Stimulated activated CD8-positive, alpha-beta memory T cell treated with anti-CD3 and anti-CD28 coated beads, Interleukin-12 subunit alpha, Interleukin-12 subunit beta, amount 100 ng/mL, for 1 hour (primary cell): ENCODE measurements at regions not wholly inside any gene's neighbourhood (a gene's known extent, or its start where the extent isn't known, plus 50 kb on each side); places are given as distances from the start of the nearest gene placed in this dataset.
"Not testable (repeated sequence)": the region's sequence is repeated elsewhere in the genome, so short reads cannot be mapped to it uniquely, and the experiment has no call there.

Experiments
- DNase-seq: peaks from one replicate; pipeline ENCODE4 v3.0.0-alpha.2; 2020; ENCODE audit warnings: low read depth

DNA sequence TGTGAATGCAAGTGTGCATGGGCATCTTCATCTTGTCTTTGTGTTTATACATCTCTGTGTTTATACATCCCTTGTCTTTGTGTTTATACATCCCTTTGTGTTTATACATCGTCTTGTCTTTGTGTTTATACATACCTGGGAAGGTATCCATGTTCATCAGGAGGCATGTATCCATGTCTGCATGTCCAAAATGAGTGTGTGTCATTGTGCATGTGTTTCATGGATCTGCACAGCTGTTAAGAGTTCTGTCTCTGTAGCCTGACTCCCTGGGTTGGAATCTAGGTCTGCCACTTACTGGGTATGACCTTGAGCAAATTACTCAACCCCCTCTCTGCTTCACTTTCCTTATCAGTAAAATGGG, 50.1 kb upstream of the SIRPA start:
- DNase-seq = no peak

DNA sequence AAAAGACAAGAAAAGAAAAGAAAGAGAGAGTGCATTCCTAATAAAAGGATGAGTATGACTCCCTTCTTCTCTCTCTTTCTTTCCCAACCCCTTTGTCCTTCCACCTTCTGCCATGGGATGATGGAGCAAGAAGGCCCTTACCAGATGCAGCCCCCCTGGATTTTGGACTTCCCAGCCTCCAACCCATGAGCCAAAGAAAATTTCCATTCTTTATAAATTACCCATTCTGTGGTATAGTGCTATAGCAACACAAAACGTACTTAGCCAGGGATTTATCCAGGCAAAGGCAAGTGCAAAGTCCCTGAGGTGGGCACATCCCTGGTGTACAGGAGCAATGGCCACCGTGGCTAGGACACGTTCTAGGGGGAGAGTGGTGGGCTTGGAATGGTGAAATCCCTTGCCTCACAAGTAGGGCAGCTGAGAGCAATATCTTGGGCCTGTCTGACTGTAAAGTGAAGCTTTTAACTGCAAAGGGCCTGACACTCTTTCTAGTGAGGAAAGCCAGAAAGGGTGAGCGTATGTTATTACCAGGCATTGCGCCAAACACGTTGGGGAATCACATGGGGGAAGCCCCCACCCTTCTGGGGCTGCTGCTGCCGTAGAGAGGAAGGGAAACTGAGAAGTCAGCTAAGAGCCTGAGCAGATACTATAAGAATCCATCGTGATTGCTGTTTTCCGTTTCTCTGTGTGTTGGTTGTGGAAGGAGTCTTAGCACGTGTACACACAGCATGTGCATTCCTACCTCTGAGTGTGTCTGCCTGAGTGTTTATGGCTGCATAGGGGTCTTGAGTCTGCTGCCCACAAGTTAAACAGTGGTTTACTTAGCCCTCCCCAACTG, 50.7 kb upstream of the SIRPA start:
- DNase-seq = no peak

DNA sequence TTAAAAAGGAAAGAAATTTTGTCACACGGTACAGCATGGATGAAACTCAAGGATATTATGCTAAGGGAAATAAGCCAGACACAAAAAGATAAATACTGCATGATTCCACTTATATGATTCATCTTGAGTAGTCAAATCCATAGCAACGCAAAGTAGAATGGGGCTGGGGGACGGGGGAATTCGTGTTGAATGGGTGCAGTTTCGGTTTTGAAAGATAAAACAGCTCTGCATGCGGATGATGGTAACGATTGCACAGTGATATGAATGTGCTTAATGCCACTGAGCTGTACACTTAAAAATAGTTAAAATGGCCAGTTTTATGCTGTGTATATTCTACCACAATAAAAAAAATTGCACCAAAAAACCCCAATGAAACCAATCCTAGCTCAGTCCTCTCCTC, 52.9 kb upstream of the SIRPA start:
- DNase-seq = no peak

DNA sequence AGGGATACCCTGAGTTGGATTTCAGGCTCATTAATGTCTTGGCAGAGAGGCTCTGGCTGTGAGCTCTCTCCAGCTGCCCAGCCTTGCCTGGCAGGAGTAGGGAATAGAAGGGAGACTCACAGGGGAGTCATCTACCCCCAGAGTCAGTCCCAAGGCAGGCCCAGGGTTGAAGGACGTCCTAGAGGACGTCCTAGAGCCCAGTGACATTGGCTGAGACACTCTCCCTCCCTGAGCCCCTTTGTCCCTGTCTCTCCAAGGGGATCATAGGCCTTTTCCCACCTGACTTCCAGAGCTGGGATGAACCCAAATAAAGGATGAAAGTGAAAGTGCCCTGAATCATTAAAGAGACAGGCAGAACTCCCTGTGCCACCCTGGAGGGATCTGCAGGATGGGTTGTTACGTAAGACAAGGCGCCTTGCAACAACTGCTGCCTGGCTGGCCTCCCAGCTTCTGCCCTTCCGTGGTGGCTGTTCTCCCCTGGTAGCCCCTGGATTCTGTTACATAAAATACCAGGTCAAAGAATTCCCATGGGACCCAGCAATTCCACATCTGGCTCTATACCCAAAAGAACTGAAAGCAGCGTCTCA, 53.6 kb upstream of the SIRPA start:
- DNase-seq = no peak

DNA sequence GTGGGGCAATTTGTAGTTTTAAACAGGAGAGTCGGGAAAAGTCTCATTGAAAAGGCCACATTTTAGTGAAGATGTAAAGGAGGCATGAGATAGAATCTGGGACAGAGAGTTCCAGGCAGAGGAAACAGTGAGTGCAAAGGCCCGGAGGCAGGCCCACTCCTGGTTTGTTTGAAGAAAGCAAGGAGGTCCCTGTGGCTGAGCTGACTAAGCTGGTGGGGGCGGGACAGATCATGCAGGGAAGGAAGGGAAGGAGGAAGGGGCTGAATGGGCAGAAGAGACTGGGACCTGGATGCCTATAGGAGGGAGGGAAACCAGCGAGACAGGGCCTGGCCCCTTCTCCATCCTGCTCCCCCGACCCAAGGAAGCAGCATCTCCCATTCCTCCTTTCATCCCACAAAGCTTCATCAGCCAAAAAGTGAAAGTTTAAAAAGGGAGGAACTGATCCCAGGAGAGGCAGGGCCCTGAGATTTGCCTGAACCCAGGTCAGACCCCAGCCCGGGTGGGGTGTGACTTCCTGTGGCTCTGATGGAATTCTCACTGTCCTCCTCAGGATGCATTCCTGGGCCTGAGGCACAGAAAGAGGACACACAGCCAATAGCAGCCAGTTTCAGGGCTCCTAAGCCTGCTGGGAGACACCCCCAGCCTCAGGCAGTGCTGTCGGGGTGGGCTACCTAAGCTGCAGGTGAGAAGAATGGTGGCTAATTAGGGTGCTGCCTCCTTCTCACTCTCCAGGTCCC, 54.2 kb upstream of the SIRPA start:
- DNase-seq = no peak

DNA sequence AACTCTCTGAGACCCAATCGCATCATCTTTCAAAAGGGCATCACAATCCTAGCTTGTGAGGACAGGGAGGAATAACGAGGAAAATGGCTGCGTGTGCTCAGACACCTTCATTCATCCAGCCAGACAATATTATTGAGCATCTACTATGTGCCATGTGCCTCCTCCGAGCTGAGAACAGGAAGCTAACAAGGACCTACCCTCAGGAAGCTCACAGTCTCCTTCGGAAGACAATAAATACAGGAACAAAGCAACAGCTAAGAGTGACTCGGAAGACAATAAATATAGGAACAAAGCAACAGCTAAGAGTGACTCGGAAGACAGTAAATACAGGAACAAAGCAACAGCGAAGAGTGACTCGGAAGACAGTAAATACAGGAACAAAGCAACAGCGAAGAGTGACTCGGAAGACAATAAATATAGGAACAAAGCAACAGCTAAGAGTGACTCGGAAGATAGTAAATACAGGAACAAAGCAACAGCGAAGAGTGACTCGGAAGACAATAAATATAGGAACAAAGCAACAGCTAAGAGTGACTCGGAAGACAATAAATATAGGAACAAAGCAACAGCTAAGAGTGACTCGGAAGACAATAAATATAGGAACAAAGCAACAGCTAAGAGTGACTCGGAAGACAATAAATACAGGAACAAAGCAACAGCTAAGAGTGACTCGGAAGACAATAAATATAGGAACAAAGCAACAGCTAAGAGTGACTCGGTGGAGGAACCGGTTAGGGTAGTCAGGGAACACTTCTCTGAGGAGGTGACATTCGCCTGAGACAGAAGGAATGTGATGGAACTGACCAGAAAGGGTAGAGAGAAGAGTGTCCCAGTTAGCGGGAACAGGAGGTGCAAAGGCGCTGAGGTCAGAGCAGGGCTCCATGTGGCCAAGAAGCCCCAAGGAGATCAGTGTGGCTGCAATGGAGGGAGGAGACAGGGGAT, 55.6 kb upstream of the SIRPA start:
- DNase-seq = not testable (repeated sequence)

DNA sequence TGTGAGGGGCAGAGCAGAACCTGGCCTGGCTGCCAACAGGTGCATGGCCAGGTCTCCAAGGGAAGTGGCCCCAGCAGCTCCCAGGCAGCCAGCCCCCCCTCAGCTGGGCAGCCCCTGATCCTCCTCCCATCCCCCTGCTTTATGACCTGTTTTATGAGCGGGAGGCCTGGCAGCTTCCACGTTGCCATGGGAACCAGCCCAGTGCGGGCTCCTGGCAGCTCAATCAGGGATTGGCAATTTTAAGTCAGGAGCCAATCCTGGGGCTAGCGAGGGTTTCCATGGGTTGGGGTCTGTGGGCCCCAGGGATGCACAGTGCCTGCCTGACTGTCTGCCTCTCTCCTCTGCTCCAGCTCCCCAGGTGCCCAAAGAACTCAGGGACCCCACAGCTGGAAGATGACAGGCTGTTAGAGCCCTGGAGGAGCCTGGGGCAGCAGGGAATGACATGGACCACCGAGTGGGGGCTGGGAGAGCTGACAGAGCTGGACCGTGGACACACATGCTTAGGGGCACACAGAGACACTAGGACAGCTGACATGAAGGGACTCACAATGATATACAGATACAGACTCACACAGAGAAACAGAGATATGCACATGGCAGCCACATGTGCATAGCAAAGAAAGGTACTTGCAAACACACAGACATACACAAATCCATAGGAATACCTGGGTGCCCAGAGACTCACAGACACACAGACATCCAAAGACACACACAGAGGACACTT, 56.5 kb upstream of the SIRPA start:
- no peak for DNase-seq

DNA sequence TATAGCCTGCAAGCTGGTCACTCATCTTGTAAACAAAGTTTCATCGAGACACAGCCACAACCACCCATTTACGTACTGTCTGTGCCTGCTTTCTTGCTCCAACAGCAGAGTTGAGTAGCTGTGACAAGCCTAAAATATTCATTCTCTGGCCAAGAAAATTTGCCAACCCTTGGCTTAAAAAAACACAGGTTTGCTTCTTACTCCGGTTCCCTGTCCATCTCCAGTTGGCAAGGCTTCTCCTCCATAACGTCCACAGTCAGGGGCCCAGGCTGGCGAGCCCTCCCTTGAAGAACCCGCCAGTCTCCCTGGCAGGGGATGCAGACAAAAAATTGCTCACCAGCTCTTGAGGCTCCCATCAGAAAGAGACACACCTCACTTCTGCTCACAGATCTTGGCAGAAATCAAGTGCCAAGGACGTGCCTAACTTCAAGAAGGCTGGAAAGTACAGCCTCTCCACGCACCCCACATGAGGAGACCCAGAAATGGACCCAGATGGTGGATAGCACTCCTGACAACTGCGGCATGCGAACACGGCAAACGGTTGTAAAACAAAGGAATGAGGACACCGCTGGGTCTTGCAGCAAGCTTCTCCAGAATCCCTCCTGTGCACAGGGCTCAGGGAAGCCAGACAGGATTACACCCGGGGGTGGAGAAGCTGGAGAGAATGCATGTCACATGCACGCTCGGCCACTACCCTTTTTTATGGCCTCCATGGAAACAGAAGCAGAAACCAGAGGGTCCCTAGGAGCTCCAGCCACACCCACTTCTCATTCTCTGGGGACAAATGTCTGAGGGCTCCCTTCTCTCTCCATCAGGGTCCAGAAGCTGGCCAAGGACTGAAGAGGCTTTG, 59.8 kb upstream of the SIRPA start:
- no peak for DNase-seq

DNA sequence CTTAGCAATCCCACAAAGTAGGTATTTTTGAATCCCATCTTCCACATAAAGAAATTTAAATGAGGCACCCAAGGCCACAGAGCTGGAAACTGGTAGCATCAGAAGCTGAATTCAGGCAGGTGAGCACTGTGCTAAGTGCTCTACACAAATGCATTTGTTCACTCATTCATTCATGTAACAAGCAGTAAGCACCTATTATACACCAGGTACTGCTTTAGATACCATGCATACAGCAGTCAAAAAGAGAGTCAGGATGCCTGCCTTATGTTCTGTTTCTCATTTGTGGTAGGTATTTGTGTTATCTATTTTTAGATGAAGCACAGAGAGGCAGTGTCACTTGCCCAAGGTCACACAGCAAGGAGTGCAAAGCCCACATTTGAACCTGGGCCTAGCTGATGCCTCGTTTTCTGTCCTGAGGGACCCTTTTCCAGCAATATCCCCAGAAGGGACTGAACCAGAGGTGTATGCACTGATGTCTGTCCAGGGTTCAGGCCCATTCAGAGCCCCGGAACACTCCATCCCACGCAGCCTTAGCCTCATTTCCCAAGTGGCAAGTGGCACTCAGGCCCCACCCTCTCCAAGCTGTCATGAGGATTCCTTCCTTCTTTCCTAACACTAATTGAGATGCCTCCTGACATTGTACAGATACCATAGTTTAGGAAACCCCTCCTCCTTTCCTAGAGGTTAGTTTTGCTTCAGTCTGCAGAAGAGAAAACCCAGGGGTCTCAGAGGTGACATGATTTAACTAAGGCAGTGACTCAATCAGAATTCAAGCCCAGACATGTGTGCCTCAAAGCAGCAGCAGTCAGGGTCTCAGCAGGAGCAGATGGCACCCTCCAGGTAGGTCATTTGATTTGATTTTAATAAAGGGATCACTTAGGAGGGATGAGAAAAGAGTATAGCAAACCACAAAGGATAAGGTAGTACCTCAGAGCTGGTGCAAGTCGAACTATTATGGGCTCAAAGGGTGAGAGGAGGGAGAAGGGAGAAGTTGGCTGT, 61.2 kb upstream of the SIRPA start:
- DNase-seq = no peak

DNA sequence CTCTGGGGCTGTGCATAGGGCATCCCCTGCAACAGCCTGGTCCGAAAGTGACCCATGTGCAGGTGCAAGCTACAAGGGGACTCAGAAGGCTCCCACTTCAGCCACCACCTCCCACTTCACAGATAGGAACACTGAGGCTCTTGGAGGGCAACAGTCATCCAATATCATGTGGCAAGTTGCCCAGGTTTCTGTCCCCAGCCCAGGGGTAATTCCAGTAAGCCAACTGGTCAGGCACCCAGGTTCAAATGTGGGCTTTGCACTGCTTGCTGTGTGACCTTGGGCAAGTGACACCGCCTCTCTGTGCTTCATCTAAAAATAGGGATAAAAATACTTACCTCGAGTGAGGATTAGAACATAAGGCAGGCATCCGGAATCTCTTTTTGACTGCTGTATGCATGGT, 62.0 kb upstream of the SIRPA start:
- no peak for DNase-seq

DNA sequence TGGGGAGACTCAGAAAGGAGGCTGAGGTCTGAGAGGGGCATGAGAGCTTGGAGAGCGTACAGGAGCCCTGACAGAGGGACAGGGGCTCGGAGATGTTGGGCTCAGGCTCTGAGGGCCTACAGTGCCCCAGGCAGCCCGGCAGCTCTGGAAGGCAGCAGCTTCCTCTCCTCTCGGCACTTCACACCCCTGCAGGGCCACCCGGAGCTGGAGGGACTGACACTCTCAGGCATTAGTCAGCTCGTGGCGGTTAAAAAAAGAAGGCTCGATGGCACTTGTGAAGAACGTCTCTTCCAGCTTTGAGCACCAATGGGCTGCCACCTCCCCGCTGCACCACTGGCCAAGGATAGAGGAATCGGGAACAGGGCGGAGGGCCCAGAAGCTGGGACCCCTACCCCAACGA, 62.6 kb upstream of the SIRPA start:
- DNase-seq = no peak

DNA sequence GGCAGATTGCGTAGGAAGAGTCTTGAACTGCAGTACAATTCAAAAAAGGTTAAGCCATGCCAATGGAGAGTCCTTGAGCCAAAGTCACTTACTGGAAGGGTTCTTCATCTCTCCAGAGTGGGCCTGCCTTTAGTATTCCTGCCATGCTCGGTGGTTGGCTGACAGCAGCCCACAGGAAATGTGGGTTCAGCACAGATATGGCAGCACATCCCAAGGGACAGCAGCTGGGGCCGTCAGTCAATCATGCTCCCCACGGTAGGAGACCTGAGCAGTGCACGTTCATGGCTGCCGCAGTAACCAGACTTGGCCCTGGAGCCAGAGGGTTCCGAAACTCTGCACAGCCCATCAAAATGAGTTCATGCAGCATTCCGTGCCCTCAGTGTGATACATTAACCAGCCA, 63.6 kb upstream of the SIRPA start:
- no peak for DNase-seq

DNA sequence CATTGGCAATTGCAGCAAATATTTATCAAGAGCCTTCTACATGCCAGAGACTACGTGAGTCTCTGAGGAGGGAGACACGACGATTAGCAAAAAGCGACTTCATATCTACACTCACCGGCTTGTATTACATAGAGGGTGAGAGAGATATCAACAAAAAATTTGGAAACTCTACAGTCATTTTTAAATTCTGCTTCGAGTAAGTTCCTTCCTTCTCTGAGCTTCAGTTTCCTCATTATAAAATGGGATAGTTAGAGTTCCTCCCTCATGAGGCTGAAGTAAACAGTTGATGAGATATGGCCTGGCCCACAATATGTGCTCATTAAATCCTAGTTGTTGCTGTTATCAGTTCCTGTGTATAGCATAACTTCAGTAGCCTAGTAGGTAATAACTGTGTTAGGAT, 64.1 kb upstream of the SIRPA start:
- no peak for DNase-seq

DNA sequence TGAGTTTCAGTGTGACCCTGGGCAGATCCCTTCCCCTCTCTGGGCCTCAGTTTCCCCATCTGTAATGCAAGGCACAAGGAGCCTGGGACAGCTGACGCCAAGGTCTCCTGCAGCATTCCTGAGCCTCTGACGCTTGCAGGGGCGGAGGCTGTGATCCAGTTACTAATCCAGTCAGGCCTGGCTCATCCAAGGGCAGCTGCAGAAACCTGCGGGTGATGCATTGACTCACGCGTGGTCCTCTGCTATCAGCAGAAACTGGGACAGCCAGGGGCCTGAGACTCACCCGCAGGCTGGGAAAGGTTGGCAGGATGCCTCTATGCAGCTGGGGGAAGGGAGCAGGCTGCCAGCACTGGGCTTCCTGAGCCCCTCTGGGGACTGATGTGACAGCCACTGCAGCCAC, 65.0 kb upstream of the SIRPA start:
- no peak for DNase-seq

DNA sequence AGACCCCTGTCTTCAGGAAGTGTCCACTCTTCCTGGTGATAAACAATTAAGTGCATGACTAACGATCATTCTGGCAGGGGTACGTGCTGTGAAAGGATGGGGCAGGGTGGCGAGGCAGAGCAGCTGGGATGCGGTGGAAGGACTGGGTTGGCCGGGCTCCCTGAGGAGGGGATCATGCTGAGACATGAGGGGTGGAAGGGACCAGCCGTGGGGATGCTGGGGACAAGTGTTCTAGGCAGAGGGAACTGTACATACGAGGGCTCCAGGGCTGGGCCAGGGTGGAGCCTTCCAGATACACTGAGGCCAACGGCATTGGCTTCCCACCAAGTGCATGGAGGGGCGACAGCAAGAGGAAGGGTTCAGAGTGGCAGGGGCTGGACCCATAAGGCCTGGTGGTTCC, 65.7 kb upstream of the SIRPA start:
- DNase-seq = no peak

DNA sequence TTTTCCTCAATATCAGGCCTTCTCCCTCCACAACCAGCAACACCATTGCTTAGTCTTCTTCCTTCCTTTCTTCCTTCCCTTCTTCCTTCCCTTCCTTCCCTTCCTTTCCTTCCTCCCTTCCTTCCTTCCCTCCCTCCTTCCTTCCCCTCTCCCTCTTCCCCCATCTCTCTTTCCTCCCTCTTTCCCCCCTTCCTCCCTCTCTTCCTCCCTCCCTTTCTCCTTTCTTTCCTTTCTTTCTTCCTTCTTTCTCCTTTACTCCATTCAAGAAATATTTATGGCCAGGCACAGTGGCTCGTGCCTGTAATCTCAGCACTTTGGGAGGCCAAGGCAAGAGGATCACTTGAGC, 66.4 kb upstream of the SIRPA start:
- no peak for DNase-seq

DNA sequence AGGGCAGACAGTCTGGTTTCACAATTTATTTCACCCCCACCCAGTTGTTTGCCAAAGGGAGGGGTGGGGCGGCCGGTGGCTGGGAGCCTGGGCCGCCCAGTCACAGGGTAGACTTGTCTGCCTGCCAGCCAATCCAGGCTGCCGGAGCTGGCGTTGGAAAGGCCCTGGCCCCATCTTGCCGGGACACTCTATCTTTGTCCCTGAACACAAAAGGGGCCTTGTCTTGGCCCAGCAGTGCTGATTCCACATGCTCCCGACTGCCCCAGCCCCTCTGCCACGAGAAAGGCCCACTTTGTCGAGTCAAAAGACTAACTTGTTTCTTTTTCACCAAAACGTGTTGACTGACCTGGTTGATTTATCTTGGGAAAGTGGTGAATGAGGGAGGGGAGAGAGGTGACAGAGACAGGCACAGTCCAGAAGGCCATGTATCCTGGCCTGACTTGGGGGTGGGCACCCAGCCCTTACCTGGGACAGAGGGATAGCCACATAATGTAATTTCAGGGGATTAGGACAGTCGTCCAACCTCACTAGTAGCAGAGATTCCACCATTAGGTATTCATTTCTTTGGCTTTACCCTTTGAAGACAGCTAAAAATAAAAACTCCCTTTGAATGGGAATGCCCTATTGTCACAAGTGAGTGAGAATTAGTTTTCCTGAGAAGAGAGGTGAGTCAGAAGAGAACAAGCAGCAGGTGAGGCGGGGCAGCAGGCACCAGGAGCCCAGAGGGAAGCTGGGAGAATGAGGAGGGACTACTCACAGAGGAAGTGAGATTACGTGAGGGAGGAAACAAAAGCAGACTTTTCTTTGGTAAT, 67.0 kb upstream of the SIRPA start:
- no peak for DNase-seq

DNA sequence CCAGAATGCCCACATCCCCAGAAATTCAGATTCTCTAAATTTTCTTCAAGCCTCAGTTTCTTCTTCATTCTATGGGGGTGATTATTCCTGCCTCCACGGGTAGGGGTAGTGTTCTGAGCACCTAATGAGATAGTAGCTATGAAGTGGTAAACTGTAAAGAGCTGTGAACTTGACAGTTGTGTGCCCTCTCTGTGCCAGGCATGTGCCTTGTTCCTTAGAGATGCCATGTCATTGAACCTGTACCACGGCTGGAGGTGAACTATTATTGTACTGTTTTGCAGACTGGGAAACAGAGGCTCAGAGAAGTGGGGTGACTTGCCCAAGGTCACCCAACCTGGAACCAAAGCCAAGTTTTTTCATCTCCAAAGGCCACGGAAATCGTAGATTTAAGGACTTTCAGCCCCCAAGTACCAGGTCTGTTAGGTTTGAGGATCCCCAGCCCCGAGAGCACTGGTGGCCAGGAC, 67.7 kb upstream of the SIRPA start:
- DNase-seq = no peak
